Astrocyte of the spinal cord (primary cell): ENCODE measurements at regions not wholly inside any gene's neighbourhood (a gene's known extent, or its start where the extent isn't known, plus 50 kb on each side); places are given as distances from the start of the nearest gene placed in this dataset.

Experiments used
- DNase-seq: peaks from one replicate; pipeline ENCODE4 v3.0.0; 2011; ENCODE audit warnings: low read depth, low spot score
- H3K4me3 ChIP-seq: 2 replicates; pipeline ENCODE4 v1.5.1; 2011; ENCODE audit warnings: low read depth, mild to moderate bottlenecking, low read length, moderate library complexity
- CTCF ChIP-seq: IDR thresholded peaks from 2 replicates; pipeline ENCODE4 v1.5.1; 2012; ENCODE audit warnings: low read depth, mild to moderate bottlenecking, low read length, inconsistent platforms
- in situ Hi-C: cut with HindIII; loops from 2 replicates; pipeline ENCODE4 v1.10.0; 2017; ENCODE audit warnings: low sequenced_read_pairs

- DNase-seq, result no peak
- no peak overlapping the region for H3K4me3 ChIP-seq
- TF ChIP-seq CTCF, result no peak
- in situ Hi-C loops, result no loop called here
These were observed 736.6 kb upstream of the SORCS1 start for GRCh38 chr10:107901076-107901475.

- DNase-seq, result no peak
- in situ Hi-C loops, result no loop called here
- TF ChIP-seq CTCF, result no peak
- no peak overlapping the region for H3K4me3 ChIP-seq
These were observed 735.6 kb upstream of the SORCS1 start for GRCh38 chr10:107900131-107900530.

GRCh38 chr10:107899502-107900062 is 735.1 kb upstream of the SORCS1 start:
- no peak overlapping the region for H3K4me3 ChIP-seq
- no peak for DNase-seq
- in situ Hi-C loops, result no loop called here
- no peak for TF ChIP-seq CTCF

- no peak for DNase-seq
- H3K4me3 ChIP-seq, result no peak overlapping the region
- no peak for TF ChIP-seq CTCF
- in situ Hi-C loops, result no loop called here
These were observed 734.6 kb upstream of the SORCS1 start for GRCh38 chr10:107899075-107899474.

- H3K4me3 ChIP-seq, result no peak overlapping the region
- DNase-seq, result no peak
- no peak for TF ChIP-seq CTCF
- in situ Hi-C loops, result no loop called here
These were observed 733.9 kb upstream of the SORCS1 start for GRCh38 chr10:107898392-107898791.

- no peak for TF ChIP-seq CTCF
- no peak overlapping the region for H3K4me3 ChIP-seq
- in situ Hi-C loops, result no loop called here
These were observed 730.0 kb upstream of the SORCS1 start for GRCh38 chr10:107894516-107894915.

GRCh38 chr10:107889105-107889504 is 724.6 kb upstream of the SORCS1 start:
- no peak overlapping the region for H3K4me3 ChIP-seq
- DNase-seq, result no peak
- TF ChIP-seq CTCF, result no peak
- in situ Hi-C loops, result no loop called here

More at GRCh38 chr10:107894516-107894915, 730.0 kb upstream of the SORCS1 start:
- DNase-seq, result no peak
